GM23248 (cell line): ENCODE measurements at regions not wholly inside any gene's neighbourhood (a gene's known extent, or its start where the extent isn't known, plus 50 kb on each side); places are given as distances from the start of the nearest gene placed in this dataset.

Experiments
- DNase-seq: peaks from one replicate; pipeline ENCODE4 v3.0.0-alpha.2; 2015
- H2AFZ ChIP-seq: fragments of 200-600 bp; sonication (generic); 2 replicates; pipeline ENCODE4 v1.6.1; 2016; ENCODE audit warnings: antibody characterized with exemption
- H3F3A ChIP-seq: fragments of 200-600 bp; sonication (generic); 2 replicates; pipeline ENCODE4 v1.6.1; 2016; ENCODE audit warnings: mild to moderate bottlenecking, antibody characterized with exemption, mixed run types; ENCODE audit not compliant: insufficient read depth
- H3K27ac ChIP-seq: fragments of 200-600 bp; sonication (generic); 2 replicates; pipeline ENCODE4 v1.5.1; 2016; ENCODE audit warnings: mild to moderate bottlenecking
- H3K27me3 ChIP-seq: fragments of 200-600 bp; sonication (generic); replicated peaks from 2 replicates; pipeline ENCODE4 v1.6.1; 2016; ENCODE audit warnings: mild to moderate bottlenecking; ENCODE audit not compliant: insufficient read depth
- H3K36me3 ChIP-seq: fragments of 200-600 bp; sonication (generic); 2 replicates; pipeline ENCODE4 v1.6.1; 2016; ENCODE audit warnings: low read depth, mild to moderate bottlenecking
- H3K4me1 ChIP-seq: fragments of 200-600 bp; sonication (generic); 2 replicates; pipeline ENCODE4 v1.6.1; 2016; ENCODE audit warnings: mild to moderate bottlenecking; ENCODE audit not compliant: insufficient read depth
- H3K4me2 ChIP-seq: fragments of 200-600 bp; sonication (generic); one replicate; pipeline ENCODE4 v1.6.1; 2016; ENCODE audit warnings: mild to moderate bottlenecking; ENCODE audit not compliant: unreplicated experiment
- H3K4me3 ChIP-seq: fragments of 200-600 bp; sonication (generic); 2 replicates; pipeline ENCODE4 v1.5.1; 2016; ENCODE audit warnings: mild to moderate bottlenecking
- H3K79me2 ChIP-seq: fragments of 200-600 bp; sonication (generic); 2 replicates; pipeline ENCODE4 v1.6.1; 2016; ENCODE audit warnings: mild to moderate bottlenecking; ENCODE audit not compliant: insufficient read depth
- H3K9ac ChIP-seq: fragments of 200-600 bp; sonication (generic); 2 replicates; pipeline ENCODE4 v1.6.1; 2016; ENCODE audit warnings: mild to moderate bottlenecking
- H3K9me2 ChIP-seq: fragments of 200-600 bp; sonication (generic); 2 replicates; pipeline ENCODE4 v1.6.1; 2016; ENCODE audit warnings: mixed run types, mild to moderate bottlenecking, moderate library complexity; ENCODE audit not compliant: insufficient read depth
- H3K9me3 ChIP-seq: fragments of 200-600 bp; sonication (generic); one replicate; pipeline ENCODE4 v1.6.1; 2017; ENCODE audit warnings: low read depth
- H4K20me1 ChIP-seq: fragments of 200-600 bp; sonication (generic); 2 replicates; pipeline ENCODE4 v1.6.0; 2016; ENCODE audit not compliant: insufficient read depth
- EZH2 ChIP-seq: fragments of 200-600 bp; sonication (generic); IDR thresholded peaks from 2 replicates; pipeline ENCODE4 v1.6.1; 2018; ENCODE audit warnings: antibody characterized with exemption, mild to moderate bottlenecking; ENCODE audit not compliant: insufficient read depth, poor library complexity, severe bottlenecking
- EZH2phosphoT487 ChIP-seq: fragments of 200-600 bp; sonication (generic); IDR thresholded peaks from 2 replicates; pipeline ENCODE4 v1.6.1; 2018; ENCODE audit warnings: antibody characterized with exemption, moderate library complexity, mild to moderate bottlenecking, low read depth; ENCODE audit not compliant: insufficient read depth
- WGBS, 2 experiments: methylation state at CpG; one replicate each; pipeline ENCODE4 v1.1.6; 2015 to 2017; ENCODE audit warnings: low lambda C conversion rate in 2 of 2, low coverage in 1 of 2; ENCODE audit errors: missing lambda C conversion rate in 2 of 2; 5-methylcytosine and 5-hydroxymethylcytosine counted together
- in situ Hi-C: fragments of 300-500 bp; cut with MboI; formaldehyde crosslinking; loops from 2 replicates; pipeline ENCODE4 v1.15.0; 2020

- Histone ChIP-seq H3K79me2 (no peaks in the 10 kb centered on the region), H4K20me1 (no peaks in the 10 kb centered on the region), H3K9ac (no peak overlapping the region), H3K27ac (no peak overlapping the region), H3K27me3 (0 out of 2 replicates have a peak, but pooled peaks cover 7% of the 10 kb centered on the region), H2AFZ (no peak overlapping the region), H3K4me3 (no peak overlapping the region), H3F3A (no peaks in the 10 kb centered on the region), H3K9me2 (no peaks in the 10 kb centered on the region), H3K4me1 (no peaks in the 10 kb centered on the region), H3K4me2 (no peak overlapping the region), H3K36me3 (no peaks in the 10 kb centered on the region), H3K9me3 (no peaks in the 10 kb centered on the region)
- in situ Hi-C loops = no loop called here
- TF ChIP-seq EZH2phosphoT487 (no peak), EZH2 (no peak)
- no peak for DNase-seq
- 7 to 8% methylated on average over 3 of the region's 3 CpGs for WGBS, 2 experiments
Measured at GRCh38 chr18:6650127-6650507, 79.4 kb upstream of the ARHGAP28 start.

GRCh38 chr18:6650747-6651146 lies 78.8 kb upstream of the ARHGAP28 start:
- no peak overlapping the region for H3K4me3 ChIP-seq
- TF ChIP-seq EZH2phosphoT487 (no peak), EZH2 (no peak)
- no peak overlapping the region for H3K9ac ChIP-seq
- 0 out of 2 replicates have a peak, but pooled peaks cover 7% of the 10 kb centered on the region for H3K27me3 ChIP-seq
- no peak overlapping the region for H3K27ac ChIP-seq
- no peak overlapping the region for H3K4me2 ChIP-seq
- 58 to 62% methylated on average over 6 of the region's 6 CpGs for WGBS, 2 experiments
- in situ Hi-C loops = no loop called here
- H3K9me3 ChIP-seq = no peaks in the 10 kb centered on the region
- DNase-seq = no peak
- H3K36me3 ChIP-seq = no peaks in the 10 kb centered on the region
- no peaks in the 10 kb centered on the region for H3K4me1 ChIP-seq
- no peaks in the 10 kb centered on the region for H3F3A ChIP-seq
- no peaks in the 10 kb centered on the region for H3K79me2 ChIP-seq
- no peaks in the 10 kb centered on the region for H3K9me2 ChIP-seq
- H2AFZ ChIP-seq = no peak overlapping the region
- H4K20me1 ChIP-seq = no peaks in the 10 kb centered on the region

- Histone ChIP-seq H3K4me1 (no peaks in the 10 kb centered on the region), H3K9me2 (no peaks in the 10 kb centered on the region), H2AFZ (no peak overlapping the region), H3K9ac (no peak overlapping the region), H3K27ac (no peak overlapping the region), H3K4me3 (no peak overlapping the region), H3K79me2 (no peaks in the 10 kb centered on the region), H3K9me3 (no peaks in the 10 kb centered on the region), H3F3A (no peaks in the 10 kb centered on the region), H3K4me2 (no peak overlapping the region), H4K20me1 (no peaks in the 10 kb centered on the region), H3K36me3 (no peaks in the 10 kb centered on the region), H3K27me3 (no peaks in the 10 kb centered on the region)
- DNase-seq = no peak
- in situ Hi-C loops = no loop called here
- TF ChIP-seq EZH2phosphoT487 = no peak
- TF ChIP-seq EZH2 = no peak
Measured at GRCh38 chr18:6652098-6652497, 77.4 kb upstream of the ARHGAP28 start.

- H3K79me2 ChIP-seq = no peaks in the 10 kb centered on the region
Measured at GRCh38 chr18:6653880-6654279, 75.6 kb upstream of the ARHGAP28 start.

More at GRCh38 chr18:6653880-6654279, 75.6 kb upstream of the ARHGAP28 start:
- Histone ChIP-seq H3K27me3 (no peaks in the 10 kb centered on the region), H4K20me1 (no peaks in the 10 kb centered on the region), H3K9ac (no peak overlapping the region), H2AFZ (no peak overlapping the region), H3K4me3 (no peak overlapping the region), H3K4me2 (no peak overlapping the region), H3K9me3 (no peaks in the 10 kb centered on the region), H3K4me1 (no peaks in the 10 kb centered on the region), H3K9me2 (no peaks in the 10 kb centered on the region), H3K36me3 (no peaks in the 10 kb centered on the region), H3K27ac (no peak overlapping the region), H3F3A (no peaks in the 10 kb centered on the region)
- whole genome bisulfite sequencing, 2 experiments = 51 to 54% methylated on average over 2 of the region's 2 CpGs
- in situ Hi-C loops = no loop called here
- TF ChIP-seq EZH2phosphoT487 = no peak
- TF ChIP-seq EZH2 = no peak
- DNase-seq = no peak
